OCI-LY1 (cell line): ENCODE measurements at regions not wholly inside any gene's neighbourhood (a gene's known extent, or its start where the extent isn't known, plus 50 kb on each side); places are given as distances from the start of the nearest gene placed in this dataset.

ENCODE experiments used
- EZH2 ChIP-seq: fragments of 200-600 bp; sonication (generic), shearing (Covaris generic); IDR thresholded peaks from 2 replicates; pipeline ENCODE4 v1.8.0; 2017; ENCODE audit warnings: borderline replicate concordance, mixed run types, mild to moderate bottlenecking, antibody characterized with exemption, low read length, moderate library complexity, mixed read lengths
- TF ChIP-seq, protein P1 (sequence below): fragments of 200-600 bp; sonication (generic), shearing (Covaris generic); IDR thresholded peaks from 2 replicates; pipeline ENCODE4 v1.5.1; 2017; ENCODE audit warnings: mild to moderate bottlenecking, antibody characterized with exemption, low read length, moderate library complexity, mixed read lengths

DNA sequence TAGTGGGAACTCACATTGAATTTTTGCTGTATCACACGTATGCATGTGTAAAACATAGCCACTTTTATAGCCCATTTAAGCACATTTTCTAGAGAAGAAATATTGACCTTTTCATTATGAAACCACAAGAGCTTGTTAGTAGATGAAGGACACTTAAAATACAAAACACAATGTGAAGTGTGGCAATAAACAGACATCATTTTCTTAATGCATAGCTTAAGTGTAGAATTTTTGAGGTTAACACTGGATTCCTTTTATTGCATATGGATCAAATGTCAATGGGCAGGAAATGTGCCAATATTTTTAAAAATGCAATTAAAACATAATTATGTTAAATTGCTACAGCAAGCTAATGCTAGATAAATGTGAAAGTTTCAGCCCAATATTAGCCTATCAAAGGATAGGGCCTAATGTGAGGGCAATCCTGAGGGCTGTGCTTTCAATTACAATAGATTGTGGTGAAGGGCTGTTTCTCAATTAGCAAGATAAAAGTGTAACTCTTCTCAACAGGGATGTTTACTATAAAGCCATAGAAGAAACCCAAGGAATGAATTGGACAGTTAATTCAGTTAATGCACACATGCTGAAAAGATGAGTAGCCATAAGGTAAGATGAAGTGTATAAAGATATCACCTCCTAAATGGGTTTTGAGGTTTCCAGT lies 489.0 kb upstream of the CDIN1 start:
- no peak for TF ChIP-seq EZH2
- TF ChIP-seq, protein P1, sequence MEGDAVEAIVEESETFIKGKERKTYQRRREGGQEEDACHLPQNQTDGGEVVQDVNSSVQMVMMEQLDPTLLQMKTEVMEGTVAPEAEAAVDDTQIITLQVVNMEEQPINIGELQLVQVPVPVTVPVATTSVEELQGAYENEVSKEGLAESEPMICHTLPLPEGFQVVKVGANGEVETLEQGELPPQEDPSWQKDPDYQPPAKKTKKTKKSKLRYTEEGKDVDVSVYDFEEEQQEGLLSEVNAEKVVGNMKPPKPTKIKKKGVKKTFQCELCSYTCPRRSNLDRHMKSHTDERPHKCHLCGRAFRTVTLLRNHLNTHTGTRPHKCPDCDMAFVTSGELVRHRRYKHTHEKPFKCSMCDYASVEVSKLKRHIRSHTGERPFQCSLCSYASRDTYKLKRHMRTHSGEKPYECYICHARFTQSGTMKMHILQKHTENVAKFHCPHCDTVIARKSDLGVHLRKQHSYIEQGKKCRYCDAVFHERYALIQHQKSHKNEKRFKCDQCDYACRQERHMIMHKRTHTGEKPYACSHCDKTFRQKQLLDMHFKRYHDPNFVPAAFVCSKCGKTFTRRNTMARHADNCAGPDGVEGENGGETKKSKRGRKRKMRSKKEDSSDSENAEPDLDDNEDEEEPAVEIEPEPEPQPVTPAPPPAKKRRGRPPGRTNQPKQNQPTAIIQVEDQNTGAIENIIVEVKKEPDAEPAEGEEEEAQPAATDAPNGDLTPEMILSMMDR, result no peak
